CMK (cell line): ENCODE measurements at regions not wholly inside any gene's neighbourhood (a gene's known extent, or its start where the extent isn't known, plus 50 kb on each side); places are given as distances from the start of the nearest gene placed in this dataset.

Source experiments
- DNase-seq: peaks from one replicate; pipeline ENCODE4 v3.0.0-alpha.2; 2010; ENCODE audit warnings: low read depth

- DNase-seq: no peak
These were observed 125.8 kb upstream of the KLF4 start for GRCh38 chr9:107615321-107615720.

- DNase-seq: no peak
These were observed 125.2 kb upstream of the KLF4 start for GRCh38 chr9:107614765-107615164.

GRCh38 chr9:107613321-107613720 is 123.8 kb upstream of the KLF4 start:
- no peak for DNase-seq

- DNase-seq: no peak
These were observed 122.6 kb upstream of the KLF4 start for GRCh38 chr9:107612136-107612535.

- DNase-seq: no peak
These were observed 120.0 kb upstream of the KLF4 start for GRCh38 chr9:107609547-107609946.

GRCh38 chr9:107606149-107606790 is 116.7 kb upstream of the KLF4 start:
- no peak for DNase-seq

- no peak for DNase-seq
These were observed 115.5 kb upstream of the KLF4 start for GRCh38 chr9:107605041-107605440.

- no peak for DNase-seq
These were observed 113.7 kb upstream of the KLF4 start for GRCh38 chr9:107603281-107603680.

- no peak for DNase-seq
These were observed 110.5 kb upstream of the KLF4 start for GRCh38 chr9:107600060-107600573.

GRCh38 chr9:107597743-107598217 is 108.2 kb upstream of the KLF4 start:
- DNase-seq: no peak

- no peak for DNase-seq
These were observed 105.5 kb upstream of the KLF4 start for GRCh38 chr9:107594908-107595530.

GRCh38 chr9:107593224-107593870 is 103.8 kb upstream of the KLF4 start:
- no peak for DNase-seq

GRCh38 chr9:107592424-107592823 is 102.9 kb upstream of the KLF4 start:
- DNase-seq: no peak

- no peak for DNase-seq
These were observed 102.2 kb upstream of the KLF4 start for GRCh38 chr9:107591781-107592180.

- DNase-seq: no peak
These were observed 98.8 kb upstream of the KLF4 start for GRCh38 chr9:107588393-107588792.

- DNase-seq: no peak
These were observed 97.8 kb upstream of the KLF4 start for GRCh38 chr9:107587191-107587963.

GRCh38 chr9:107586493-107586892 is 96.9 kb upstream of the KLF4 start:
- DNase-seq: no peak

GRCh38 chr9:107585465-107585864 is 95.9 kb upstream of the KLF4 start:
- no peak for DNase-seq

- DNase-seq: no peak
These were observed 95.4 kb upstream of the KLF4 start for GRCh38 chr9:107584944-107585343.

- DNase-seq: no peak
These were observed 94.6 kb upstream of the KLF4 start for GRCh38 chr9:107584186-107584585.

GRCh38 chr9:107577140-107577776 is 87.7 kb upstream of the KLF4 start:
- no peak for DNase-seq

- no peak for DNase-seq
These were observed 81.6 kb upstream of the KLF4 start for GRCh38 chr9:107571148-107571547.
